NCI-H146 (cell line): ENCODE measurements at regions not wholly inside any gene's neighbourhood (a gene's known extent, or its start where the extent isn't known, plus 50 kb on each side); places are given as distances from the start of the nearest gene placed in this dataset.

Source experiments
- DNase-seq: peaks from one replicate; lab custom pipeline; 2025; lab: John Stamatoyannopoulos, UW

DNA sequence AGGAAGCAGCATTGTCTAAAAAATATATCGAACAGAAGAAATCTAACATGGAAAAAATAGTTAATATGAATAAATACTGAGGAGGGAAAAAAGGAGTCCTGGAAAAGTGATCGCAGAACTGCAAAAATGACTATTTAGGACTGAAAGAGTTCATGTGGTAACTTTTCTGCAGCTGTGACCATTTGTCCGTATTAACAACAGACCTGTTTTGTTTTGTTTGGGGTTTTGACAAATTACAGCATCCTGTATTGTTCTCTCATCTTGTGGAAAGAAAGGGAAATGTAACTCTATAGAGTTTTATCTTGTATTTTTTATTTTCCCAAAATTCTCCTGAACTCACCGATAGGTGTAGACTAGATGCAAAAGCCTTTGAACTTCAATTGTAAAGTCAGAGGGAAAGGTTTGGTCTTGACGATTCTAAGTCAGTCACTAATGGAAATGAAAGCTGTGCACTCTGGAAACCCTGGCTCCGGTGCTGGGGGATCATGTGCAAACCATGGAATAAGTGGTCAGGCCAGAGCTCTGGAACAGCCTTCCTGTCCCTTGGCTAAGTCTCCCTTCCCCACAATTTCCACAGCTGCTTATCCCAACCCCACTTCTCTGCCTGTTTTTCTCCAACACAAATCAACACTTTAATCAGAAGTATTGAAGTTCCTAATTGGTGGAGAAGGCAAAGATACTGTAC, 51.2 kb upstream of the MARCKS start:
- no peak for DNase-seq
